GM18519 (cell line): ENCODE measurements at regions not wholly inside any gene's neighbourhood (a gene's known extent, or its start where the extent isn't known, plus 50 kb on each side); places are given as distances from the start of the nearest gene placed in this dataset.

Experiments used
- ATAC-seq: cut with Tn5 transposase; IDR thresholded peaks from one replicate; pipeline ENCODE4 v1.9.1; 2021; ENCODE audit warnings: mild to moderate bottlenecking, moderate library complexity; ENCODE audit not compliant: unreplicated experiment, low FRiP score

DNA sequence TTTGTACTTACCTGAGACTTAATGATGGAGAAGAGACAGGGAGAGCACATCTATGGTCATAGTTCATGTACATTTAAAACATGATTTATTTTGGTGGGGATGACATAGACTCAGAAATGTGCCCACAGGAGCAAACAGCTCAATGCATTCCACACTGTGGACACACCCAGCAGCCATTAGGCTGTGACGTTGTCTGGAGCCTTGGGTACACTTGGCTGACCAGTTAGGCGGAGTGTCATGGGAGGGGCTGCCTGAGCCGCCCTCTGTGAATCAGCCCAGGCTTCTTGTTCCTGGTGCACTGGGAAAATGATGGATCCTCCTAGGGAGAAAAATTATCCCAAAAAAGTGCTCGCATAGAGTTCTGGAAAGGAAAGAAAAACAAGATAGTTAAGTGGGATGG lies 231.0 kb upstream of the GMDS start:
- ATAC-seq, result no peak

DNA sequence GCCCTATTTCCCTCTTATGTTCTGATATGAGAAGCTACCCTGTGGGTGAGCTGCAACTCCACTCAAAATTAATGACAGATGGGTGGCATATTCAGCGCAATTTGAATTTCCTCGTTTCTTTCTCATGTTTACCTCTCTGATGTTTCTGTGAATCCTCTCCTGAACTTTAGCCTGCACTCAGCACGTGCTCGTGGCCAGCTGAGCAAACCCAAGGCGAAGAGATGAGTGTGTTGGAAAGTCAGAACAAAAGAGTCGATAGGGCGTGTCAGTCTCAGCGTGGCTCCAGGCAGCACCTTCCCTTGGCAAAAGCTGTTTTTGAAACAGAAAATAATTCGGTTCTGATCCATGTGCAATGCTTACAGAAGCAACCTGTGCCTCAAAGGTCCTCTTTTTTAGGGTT lies 226.1 kb upstream of the GMDS start:
- ATAC-seq, result no peak

DNA sequence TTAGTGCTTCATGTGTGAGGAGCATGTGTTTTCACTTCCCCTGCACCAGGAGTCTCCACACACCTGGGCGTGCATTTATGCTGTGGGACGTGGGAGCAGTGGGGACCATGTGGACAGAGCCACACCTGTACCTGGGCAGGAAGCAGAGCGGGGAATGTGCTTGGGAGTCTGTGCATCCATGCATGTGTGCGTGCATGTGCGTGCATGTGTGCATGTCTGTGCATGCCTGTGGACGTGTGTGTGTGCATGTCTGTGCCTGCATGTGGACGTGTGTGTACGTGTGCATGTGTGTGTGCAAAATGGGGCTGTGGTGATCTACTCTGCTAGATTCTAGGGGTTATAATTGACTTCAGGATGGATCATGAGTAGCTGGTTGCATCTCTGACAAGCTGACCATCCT lies 224.0 kb upstream of the GMDS start:
- no peak for ATAC-seq

DNA sequence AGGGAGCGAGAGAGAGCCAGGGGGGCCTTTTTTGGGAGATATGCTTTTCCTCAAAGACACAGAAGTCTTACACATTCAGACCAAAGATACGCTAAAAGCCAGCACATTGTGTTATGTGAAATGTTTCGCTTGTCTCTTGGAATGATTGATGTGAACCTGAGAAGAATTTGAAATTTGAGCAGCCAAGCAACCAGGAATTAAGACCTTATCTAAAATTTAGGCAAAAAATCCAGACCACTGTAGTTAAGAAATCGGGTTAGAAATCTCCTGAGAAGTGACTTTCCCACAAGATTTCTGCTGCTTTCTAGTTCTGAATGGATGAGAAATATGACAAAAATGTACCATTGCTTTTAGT lies 223.2 kb upstream of the GMDS start:
- ATAC-seq, result no peak

DNA sequence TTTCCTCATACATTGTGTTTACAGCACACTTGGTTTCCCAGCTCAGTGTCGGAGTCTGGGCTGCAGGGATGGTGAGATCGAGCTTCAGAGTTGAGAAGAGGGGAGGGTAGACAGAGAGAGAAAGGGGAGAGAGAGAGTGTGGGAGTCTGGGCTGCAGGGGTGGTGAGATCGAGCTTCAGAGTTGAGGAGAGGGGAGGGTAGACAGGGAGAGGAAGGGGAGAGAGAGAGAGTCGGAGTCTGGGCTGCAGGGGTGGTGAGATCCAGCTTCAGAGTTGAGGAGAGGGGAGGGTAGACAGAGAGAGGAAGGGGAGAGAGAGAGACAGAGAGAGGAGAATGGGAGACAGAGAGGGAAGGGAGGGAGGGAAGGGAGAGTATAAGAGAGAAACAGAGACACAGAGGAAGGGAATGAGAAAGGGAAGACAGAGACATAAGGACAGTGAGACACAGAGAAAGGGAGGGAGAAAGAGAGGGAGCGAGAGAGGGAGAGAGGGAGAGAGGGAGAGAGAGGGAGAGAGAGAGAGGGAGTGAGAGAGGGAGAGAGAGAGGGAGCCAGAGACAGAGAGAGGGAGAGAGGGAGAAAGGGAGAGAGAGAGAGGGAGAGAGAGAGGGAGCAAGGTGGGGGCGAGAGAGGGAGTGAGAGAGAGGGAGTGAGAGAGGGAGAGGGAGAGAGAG lies 222.7 kb upstream of the GMDS start:
- no peak for ATAC-seq

DNA sequence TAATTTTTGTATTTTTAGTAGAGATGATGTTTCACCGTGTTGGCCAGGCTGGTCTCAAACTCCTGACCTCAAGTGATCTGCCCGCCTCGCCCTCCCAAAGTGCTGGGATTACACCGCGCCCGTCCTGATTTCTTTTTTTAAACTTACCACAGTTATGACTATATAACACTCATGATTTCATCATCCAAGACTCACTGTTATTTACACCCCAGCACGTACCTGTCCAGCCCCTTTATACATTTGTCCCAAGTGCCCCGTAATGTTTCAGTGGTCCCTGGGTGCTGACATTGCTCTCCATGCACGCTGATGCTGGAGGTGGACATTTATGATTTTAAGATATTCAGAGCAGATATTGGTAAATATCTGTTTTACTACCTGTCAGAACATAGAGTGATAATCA lies 219.9 kb upstream of the GMDS start:
- no peak for ATAC-seq

DNA sequence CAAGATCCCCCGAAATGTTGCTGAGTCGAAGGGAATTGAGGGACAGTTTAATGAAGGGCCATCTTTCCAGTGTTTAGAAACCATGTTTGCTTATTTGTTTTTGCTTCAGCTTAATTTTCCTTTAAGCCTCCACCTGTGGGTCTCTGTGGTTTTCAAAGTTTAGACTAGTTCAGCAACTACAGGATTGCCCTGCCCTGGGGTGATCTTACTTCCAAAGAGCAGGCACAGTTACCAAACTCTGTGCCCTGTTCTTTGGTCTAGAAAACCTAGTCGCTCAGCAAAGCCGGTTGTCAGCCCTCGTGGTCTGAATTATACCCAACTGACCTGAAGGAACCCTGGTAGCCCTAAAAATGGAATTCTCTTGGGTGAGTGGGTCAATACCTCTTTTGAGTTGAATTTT lies 219.2 kb upstream of the GMDS start:
- no peak for ATAC-seq

DNA sequence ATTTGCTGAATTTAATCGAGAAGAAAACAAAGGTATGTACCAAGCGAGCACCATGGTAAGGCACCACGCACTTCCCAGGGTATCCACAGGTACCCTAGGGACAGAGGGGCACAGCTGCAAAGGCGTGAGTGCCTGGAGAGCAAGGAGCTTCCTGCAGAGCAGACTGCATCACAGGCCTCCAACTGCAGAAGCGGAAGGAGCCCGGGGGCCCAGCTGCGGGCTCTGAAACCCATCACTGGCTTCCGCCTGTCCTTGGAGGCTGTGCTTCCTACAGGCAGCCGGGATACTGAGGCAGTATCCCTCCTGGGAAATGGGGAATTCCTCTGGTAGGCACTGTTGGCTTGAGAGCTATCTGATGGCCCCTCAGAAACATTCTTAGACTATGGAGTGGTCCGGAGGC lies 217.4 kb upstream of the GMDS start:
- no peak for ATAC-seq

DNA sequence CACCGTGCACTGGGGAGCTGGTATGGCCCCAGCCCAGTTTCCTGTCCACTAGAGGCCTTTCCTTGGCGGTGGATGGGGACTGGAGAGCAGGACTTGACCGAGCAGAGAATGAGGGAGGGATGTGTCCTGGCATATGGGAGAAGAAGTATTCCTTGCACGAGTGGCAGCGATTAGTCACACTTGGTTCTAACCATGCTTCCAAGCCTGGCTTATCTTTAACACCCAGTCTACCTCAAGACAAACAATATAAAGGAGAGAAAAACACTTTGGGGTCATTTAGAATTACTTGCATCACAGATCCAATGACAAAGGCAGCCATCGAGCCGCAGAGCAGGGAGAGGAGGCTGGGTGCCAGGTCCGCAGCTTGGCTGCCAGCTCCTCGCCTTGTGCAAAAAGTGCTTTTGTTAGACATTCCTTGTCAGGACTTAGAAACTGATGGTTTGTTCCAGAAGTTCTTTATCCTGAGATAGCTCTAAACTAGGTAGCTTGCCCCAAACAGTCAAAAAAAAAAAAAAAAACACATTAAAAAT lies 214.9 kb upstream of the GMDS start:
- no peak for ATAC-seq

DNA sequence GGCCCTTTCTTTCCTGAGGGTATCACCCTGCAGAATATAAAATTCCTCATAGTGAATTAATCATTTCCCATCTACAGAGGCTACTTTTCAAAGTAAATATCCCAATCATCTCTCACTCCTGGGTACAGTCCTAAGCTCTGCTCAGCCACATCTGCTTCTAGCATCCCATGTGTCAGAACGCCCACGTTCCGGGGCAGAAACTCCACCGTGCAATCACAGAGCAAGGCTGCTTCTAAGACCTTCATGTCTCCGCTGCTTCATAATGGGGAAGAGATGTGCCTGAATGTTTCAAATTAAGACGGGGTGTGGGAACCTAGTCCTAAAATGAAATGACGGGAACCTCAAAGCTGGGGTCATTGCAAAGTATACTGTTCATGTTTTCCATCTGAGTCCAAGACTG lies 208.8 kb upstream of the GMDS start:
- ATAC-seq, result no peak

DNA sequence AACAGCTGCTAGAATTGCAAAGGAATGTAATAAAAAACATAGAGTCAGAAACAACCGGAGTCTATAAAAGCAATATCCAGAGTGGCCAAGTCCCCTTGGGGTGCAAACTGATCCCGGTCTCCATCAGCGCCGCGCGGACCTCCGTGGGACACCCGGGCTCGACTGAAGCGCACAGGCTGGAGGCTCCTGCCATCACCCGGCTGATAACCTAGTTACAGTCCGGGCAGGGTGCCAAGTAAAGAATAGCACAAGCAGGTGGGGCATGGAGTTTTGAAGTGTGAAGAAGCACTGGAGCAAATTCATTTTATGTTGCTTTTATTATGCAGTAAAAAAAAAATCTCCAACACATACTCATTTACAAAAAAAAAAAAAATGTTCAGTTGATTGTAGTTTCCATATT lies 205.1 kb upstream of the GMDS start:
- ATAC-seq, result no peak

DNA sequence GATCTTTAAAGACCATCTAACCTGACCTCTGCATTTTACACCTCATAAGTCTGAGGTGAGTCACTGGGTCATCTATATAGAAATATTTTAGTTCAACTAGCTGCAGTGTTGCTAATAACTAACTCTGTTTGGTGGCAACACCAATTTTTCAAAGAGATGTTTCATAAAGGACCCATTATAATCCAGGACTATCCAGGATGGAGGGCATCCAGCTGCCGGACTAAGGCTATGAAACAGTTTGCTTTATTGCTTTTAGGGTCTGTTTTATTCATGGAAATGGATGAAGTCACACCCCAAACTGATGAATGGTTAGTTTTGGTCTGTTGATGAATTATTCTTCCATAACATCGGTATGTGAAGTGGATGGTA lies 204.2 kb upstream of the GMDS start:
- no peak for ATAC-seq

DNA sequence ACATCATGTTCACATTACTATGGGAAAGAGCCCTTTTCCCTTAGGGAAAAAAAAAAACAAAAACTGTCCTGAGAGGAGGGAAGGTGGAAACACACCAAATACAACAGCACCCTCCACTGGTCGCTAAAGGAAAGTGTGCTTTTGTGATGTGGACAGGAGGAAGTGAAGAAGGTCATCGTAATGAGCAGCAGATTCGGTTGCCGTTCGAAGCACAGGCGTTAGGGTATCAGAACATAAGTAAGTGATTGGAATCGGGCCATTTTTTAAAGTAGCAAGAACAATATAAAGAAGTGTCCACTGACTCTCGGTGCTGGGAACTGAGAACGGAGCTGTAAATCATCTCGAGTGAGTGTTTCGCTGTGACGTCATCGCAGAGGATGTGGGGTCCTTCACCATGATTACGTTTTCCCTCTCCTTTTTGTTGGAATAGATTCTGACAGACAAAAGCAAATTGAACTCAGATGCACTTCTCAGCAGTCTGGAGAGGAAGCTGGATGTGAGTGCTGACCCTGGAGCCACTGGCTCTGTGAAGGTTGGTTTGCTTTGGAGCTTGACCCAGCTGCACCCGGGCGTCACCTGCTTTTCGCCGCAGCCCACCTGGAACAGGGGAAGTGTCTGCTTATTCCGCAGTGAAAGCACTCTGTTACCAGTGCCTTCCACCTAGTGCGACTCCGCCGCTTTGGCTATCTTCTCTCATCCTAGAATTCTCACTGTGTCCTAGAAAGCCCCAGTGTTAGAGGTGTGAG lies 203.6 kb upstream of the GMDS start:
- no peak for ATAC-seq

DNA sequence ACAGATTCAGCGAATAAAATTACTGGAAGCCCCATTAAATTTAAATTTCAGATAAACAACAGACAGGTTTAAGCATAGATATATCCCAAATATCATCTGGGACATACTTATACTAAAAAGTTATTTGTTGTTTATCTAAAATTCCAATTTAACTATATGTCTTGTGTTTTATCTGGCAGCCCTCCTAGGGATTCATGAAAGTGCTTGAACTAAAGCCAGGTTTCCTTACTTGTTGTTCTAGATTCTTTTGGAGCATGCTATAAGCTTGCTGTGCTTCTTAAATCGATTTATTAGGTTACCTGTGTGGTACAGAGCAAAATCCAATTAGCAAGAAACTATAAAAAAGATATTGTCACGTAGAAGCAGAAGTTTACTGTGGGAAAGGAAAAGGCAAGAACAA lies 202.5 kb upstream of the GMDS start:
- ATAC-seq, result no peak

DNA sequence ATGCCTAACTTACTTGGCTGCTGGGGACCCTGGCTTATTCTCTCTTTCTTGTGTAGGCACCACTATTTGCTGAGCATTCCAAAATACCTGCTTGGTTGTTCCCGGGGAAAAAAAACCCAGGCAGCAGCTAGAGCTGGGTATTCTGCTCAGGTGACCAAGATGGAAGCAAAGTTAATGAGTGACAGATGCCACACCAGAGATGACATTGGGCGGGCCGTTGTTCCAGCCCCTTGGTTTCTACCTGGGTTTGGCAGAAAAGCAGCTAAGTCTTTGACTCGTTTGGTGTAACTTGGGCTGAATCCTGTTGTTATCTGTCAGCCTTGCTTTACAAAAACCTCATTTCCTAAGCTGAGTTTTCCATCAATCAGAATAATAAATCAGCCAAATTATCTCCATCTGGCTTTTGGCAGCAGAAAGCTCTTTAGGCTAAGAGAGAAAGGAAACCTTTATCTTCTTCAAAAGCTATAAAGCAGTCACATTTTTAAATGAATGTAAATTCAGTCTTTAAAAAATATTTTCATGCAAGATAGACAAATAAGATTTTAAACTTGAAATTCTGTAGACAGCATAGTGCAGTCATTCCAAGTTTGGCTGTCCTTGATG lies 202.0 kb upstream of the GMDS start:
- ATAC-seq, result no peak

DNA sequence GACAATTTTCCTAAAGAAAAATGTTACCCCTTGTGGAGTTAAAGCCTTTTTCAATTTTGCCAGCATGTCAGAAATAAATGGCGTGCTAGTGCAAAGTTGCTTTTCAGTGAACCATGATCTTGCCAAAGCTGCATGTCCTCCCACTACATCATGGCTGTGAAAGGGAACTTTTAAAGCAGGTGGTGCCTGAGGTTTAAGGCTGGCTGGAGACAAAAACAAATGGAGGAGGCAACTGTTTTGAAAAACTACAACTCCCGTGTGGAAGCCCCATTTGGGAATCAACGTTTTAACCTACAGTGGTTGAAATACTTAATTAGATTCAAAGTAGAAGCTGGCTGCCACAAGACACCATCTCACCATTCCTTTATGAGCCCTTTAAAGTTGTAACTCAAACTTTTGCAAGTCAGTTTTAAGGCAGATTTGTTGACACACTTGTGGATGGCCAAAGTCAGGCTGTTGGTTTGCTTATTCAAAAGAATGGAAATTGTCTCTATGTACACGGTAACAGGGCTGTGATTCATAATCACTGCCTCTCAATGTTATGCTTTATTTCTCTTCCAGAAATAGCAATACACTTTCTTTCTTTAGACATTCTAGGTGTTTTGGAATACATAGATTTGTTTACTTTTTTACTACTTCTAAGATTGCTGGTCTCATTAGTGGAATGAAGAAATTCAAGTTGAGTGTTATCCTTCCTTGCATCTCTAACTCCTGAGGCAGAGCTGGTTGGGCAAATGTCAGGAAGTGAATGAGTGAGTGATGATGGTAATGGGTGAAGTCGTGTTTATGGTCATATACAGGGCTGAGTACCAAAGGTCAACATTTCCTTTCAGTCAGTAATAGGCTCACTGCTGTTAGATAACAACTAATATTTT lies 196.4 kb upstream of the GMDS start:
- no peak for ATAC-seq

DNA sequence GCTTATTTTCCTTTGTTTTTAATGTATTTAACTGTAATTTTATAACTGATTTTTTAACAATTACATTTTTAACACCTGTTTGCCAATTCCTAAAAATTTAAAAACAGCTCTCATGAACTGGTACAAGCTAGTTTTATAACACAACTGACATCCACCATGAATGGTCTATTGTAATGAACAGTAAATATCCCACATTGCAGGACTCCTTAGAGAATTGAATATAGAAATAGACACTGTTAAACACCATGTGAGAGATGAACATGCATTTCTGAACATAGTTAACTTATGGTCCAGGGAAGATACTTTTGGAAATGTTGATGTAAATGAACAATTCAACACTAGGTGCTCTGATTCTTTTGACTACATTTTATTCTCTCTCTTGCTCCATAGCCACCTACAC lies 195.1 kb upstream of the GMDS start:
- ATAC-seq, result no peak

DNA sequence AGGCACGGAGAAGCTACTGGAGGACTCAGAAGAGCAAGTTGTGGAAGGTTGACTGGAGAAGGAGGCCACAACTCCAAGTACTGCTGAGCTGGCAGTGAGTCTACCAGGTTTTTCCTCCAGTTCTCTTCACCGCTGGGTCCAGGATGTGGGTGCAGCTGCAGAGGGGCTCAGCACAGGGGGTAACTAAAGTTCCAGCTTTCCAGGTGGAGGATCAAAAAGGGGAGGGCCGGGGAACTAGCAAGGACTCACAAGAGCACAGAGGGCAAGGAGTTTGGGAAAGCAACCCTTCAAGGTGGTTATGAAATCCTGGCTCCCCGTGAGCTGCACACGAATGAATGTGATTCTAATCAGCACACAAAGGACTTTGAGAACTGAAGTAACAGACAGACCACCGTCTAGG lies 194.2 kb upstream of the GMDS start:
- ATAC-seq, result no peak

DNA sequence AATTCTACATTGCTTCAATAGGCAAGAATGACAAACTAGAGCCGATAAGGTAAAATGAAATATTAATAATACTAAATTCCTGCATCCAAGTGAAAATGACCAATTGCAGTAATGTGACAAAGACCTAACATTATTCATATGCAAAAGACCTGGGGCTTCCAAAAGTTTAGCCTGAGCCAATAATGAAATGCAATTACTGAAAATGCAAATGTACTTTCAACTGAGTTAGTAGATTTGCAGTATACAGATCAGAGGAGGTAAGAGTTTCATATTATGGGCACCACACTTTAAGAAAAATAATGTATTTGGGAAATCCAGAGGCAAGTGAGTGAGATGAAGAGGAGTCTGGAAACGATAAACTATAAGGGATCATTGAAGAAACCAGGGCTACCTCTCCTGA lies 193.7 kb upstream of the GMDS start:
- no peak for ATAC-seq

DNA sequence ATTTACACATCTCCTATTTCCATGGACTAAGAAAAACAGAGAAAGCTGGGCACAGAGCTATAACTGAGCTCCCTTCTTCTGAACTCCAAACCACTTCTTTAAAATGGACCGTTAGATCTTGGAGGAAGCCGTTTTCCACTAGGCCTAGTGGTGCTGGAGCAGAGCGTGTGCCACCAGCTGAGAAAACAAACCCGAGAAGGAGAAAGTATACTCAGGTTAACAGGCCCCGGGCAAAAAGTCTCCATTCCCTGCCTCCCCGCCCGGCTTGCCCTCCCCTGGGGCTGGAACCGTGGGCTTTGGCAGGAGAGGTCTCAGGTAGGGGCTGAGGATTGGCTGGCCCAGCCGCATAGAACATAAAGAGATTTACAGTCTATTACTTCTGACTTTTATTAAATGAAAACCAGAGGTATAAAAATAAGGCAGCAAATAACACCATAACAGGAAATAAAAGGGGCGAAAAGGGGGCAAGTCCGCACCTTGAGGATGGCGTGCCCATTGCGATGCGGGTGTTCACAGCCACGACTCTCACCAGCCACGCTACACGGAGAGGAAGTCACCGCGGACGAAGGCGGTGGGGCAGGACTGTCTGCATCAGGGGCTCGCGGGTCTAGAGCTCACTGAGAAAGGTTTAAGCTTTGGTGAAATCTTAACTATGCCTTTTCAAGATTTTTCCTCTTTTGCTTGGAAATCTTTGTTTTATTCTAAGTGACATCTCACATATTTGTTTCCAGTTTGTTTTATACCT lies 191.2 kb upstream of the GMDS start:
- no peak for ATAC-seq
